ENCODE measurements at regions not wholly inside any gene's neighbourhood (a gene's known extent, or its start where the extent isn't known, plus 50 kb on each side); places are given as distances from the start of the nearest gene placed in this dataset.

DNA sequence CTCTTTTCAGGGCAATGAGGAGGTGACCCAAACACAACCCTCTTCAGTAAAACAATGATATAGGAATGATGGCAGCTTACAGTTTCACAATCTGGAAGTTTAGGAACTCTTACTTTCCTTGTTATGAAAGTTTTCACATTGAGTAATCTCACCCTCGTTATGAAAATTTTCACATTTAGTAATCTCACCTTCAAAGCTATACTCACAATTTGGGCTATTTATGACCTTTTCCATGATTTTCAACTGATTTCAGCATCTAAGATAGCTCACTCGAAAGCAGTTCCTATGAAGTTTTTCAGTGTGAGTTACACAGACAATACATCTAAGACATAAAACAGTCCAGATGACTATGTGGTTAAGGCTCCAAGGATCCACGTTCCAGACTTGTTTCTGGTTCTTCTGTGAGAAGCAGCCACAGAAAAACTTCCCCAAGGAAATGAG, 57.1 kb downstream of the FOXD1 start:
- BruUV-seq (replicated peaks): no TSS peak
- Histone ChIP-seq H3K9ac (replicated peaks; ENCODE audit: extremely low read depth, insufficient read depth, low read length) (no peak overlapping the region), H3K27me3 (ENCODE audit: control insufficient read depth in 2 of 2, insufficient read depth in 2 of 2, low read length in 2 of 2) (peaks cover 39 to 65% of the 10 kb centered on the region in 2 experiments), H3K9me3 (replicated peaks; ENCODE audit: control insufficient read depth, insufficient read depth, low read length) (no peaks in the 10 kb centered on the region), H3K9me1 (replicated peaks; ENCODE audit: control insufficient read depth, extremely low read depth, insufficient read depth, low read length) (no peaks in the 10 kb centered on the region), H3K36me3 (ENCODE audit: control insufficient read depth in 2 of 2, extremely low read depth in 1 of 2, insufficient read depth in 2 of 2, low read length in 2 of 2) (no peaks in the 10 kb centered on the region), H3K27ac (ENCODE audit: insufficient read depth, low read depth, low read length) (no peak overlapping the region), H3K4me1 (ENCODE audit: control insufficient read depth, extremely low read depth, insufficient read depth, low read length) (no peaks in the 10 kb centered on the region), H3K79me2 (ENCODE audit: control insufficient read depth, insufficient read depth, low read length) (no peaks in the 10 kb centered on the region), H4K20me1 (replicated peaks; ENCODE audit: control insufficient read depth, extremely low read depth, insufficient read depth, low read length) (no peaks in the 10 kb centered on the region), H3K4me2 (ENCODE audit: insufficient read depth, low read length) (no peak overlapping the region), H3K4me3 (replicated peaks in 1 of 3; ENCODE audit: insufficient read depth in 1 of 3, low read depth in 1 of 3, low read length in 3 of 3) (no peak overlapping the region), H2AFZ (ENCODE audit: low read depth, low read length) (no peak overlapping the region)
- CTCF ChIA-PET: no interaction called here
- intact Hi-C loops (cut with micrococcal nuclease) (no loop called here), dilution Hi-C loops (cut with MboI; ENCODE audit: extremely low pct_ligation_motif_present, low sequenced_read_pairs) (no loop called here)
- POLR2A ChIA-PET: no interaction called here
- no peak for DNase-seq (ENCODE audit: low read depth, low spot score)
- TF ChIP-seq POLR2AphosphoS5 (IDR thresholded peaks at IDR 0.05; ENCODE audit: insufficient read depth, low read depth, low read length) (no peak), GATA2 (IDR thresholded peaks at IDR 0.05; ENCODE audit: insufficient read depth, insufficient read length, low read depth, low read length) (no peak), FOS (IDR thresholded peaks at IDR 0.05; ENCODE audit: borderline replicate concordance, insufficient read depth, low read length) (no peak)
- no peak for FAIRE-seq

DNA sequence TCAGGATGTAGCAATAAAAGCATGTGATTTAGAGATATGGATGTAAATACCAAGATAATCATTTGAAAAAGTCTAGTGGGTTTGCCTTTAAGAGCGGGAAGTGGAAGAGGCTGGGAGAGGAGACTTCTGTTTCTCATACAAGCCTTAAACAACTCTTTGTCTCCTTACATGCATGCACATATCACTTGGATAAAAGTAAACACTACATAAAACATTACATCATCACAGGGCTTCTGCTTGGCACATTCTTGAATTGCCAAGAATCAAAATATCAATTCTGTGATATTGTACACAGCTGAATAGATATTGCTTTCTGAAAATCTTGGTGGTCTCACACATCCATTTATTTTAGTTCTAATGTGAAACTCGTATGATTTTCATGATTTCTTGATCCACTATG, 57.6 kb downstream of the FOXD1 start:
- H3K79me2 ChIP-seq (ENCODE audit: control insufficient read depth, insufficient read depth, low read length): no peaks in the 10 kb centered on the region
- H3K27ac ChIP-seq (ENCODE audit: insufficient read depth, low read depth, low read length): no peak overlapping the region
- no peaks in the 10 kb centered on the region for H3K36me3 ChIP-seq (ENCODE audit: control insufficient read depth in 2 of 2, extremely low read depth in 1 of 2, insufficient read depth in 2 of 2, low read length in 2 of 2)
- no peak for TF ChIP-seq FOS (IDR thresholded peaks at IDR 0.05; ENCODE audit: borderline replicate concordance, insufficient read depth, low read length)
- peak; percentile 43 for TF ChIP-seq EZH2 (IDR thresholded peaks at IDR 0.05; ENCODE audit: borderline replicate concordance, low read depth, low read length, severe bottlenecking)
- CTCF ChIA-PET: no interaction called here
- H3K27me3 ChIP-seq (ENCODE audit: control insufficient read depth in 2 of 2, insufficient read depth in 2 of 2, low read length in 2 of 2): peaks cover 38 to 66% of the 10 kb centered on the region in 2 experiments
- intact Hi-C loops (cut with micrococcal nuclease) (no loop called here), dilution Hi-C loops (cut with MboI; ENCODE audit: extremely low pct_ligation_motif_present, low sequenced_read_pairs) (no loop called here)
- H3K4me1 ChIP-seq (ENCODE audit: control insufficient read depth, extremely low read depth, insufficient read depth, low read length): no peaks in the 10 kb centered on the region
- H4K20me1 ChIP-seq (replicated peaks; ENCODE audit: control insufficient read depth, extremely low read depth, insufficient read depth, low read length): no peaks in the 10 kb centered on the region
- POLR2A ChIA-PET: no interaction called here
- H2AFZ ChIP-seq (ENCODE audit: low read depth, low read length): no peak overlapping the region
- BruUV-seq (replicated peaks): no TSS peak
- H3K4me3 ChIP-seq (replicated peaks in 1 of 3; ENCODE audit: insufficient read depth in 1 of 3, low read depth in 1 of 3, low read length in 3 of 3): no peak overlapping the region
- DNase-seq (ENCODE audit: low read depth, low spot score) (no peak), FAIRE-seq (no peak)
- no peaks in the 10 kb centered on the region for H3K9me3 ChIP-seq (replicated peaks; ENCODE audit: control insufficient read depth, insufficient read depth, low read length)
- no peak overlapping the region for H3K9ac ChIP-seq (replicated peaks; ENCODE audit: extremely low read depth, insufficient read depth, low read length)
- H3K4me2 ChIP-seq (ENCODE audit: insufficient read depth, low read length): no peak overlapping the region
- H3K9me1 ChIP-seq (replicated peaks; ENCODE audit: control insufficient read depth, extremely low read depth, insufficient read depth, low read length): no peaks in the 10 kb centered on the region
